Aorta (tissue), 5 donors: ENCODE measurements at regions not wholly inside any gene's neighbourhood (a gene's known extent, or its start where the extent isn't known, plus 50 kb on each side); places are given as distances from the start of the nearest gene placed in this dataset.
"Not testable (repeated sequence)": the region's sequence is repeated elsewhere in the genome, so short reads cannot be mapped to it uniquely, and the experiment has no call there.

Experiments used
- ATAC-seq: fragments of 200-7000 bp; cut with Tn5 transposase; one replicate; pipeline ENCODE4 v1.9.1; 2022; ENCODE audit warnings: moderate library complexity; ENCODE audit not compliant: low FRiP score
- DNase-seq, 2 donors: peaks; one replicate each; pipeline ENCODE4 v3.0.0-alpha.2; 2020
- H3K27ac ChIP-seq, 2 donors: one replicate each; pipeline ENCODE4 v1.5.1; 2013; ENCODE audit warnings: low read length in 2 of 2, mild to moderate bottlenecking in 2 of 2, moderate library complexity in 2 of 2, control low read depth in 1 of 2, inconsistent platforms in 1 of 2, low read depth in 1 of 2
- H3K27me3 ChIP-seq, 2 donors: one replicate each; pipeline ENCODE4 v1.6.1; 2013; ENCODE audit warnings: control low read depth in 1 of 2, low read length in 1 of 2, mild to moderate bottlenecking in 1 of 2, moderate library complexity in 1 of 2; ENCODE audit not compliant: insufficient read depth in 2 of 2, control insufficient read depth in 1 of 2
- H3K36me3 ChIP-seq, 2 donors: one replicate each; pipeline ENCODE4 v1.6.1; 2013; ENCODE audit warnings: control low read depth in 1 of 2, low read length in 1 of 2, mild to moderate bottlenecking in 1 of 2; ENCODE audit not compliant: insufficient read depth in 2 of 2, control insufficient read depth in 1 of 2
- H3K4me1 ChIP-seq, 2 donors: one replicate each; pipeline ENCODE4 v1.6.1; 2013; ENCODE audit warnings: low read length in 2 of 2, control low read depth in 1 of 2, mild to moderate bottlenecking in 1 of 2, moderate library complexity in 1 of 2; ENCODE audit not compliant: insufficient read depth in 2 of 2, control insufficient read depth in 1 of 2
- H3K4me3 ChIP-seq, 2 donors: one replicate each; pipeline ENCODE4 v1.5.1; 2013; ENCODE audit warnings: low read length in 2 of 2, control low read depth in 1 of 2, mild to moderate bottlenecking in 1 of 2
- H3K9me3 ChIP-seq: one replicate; pipeline ENCODE4 v1.6.1; 2013; ENCODE audit warnings: mild to moderate bottlenecking, low read length; ENCODE audit not compliant: control insufficient read depth
- WGBS, 2 donors: extraction: QIAGEN DNeasy Blood & Tissue Kit; methylation state at CpG; one replicate each; pipeline ENCODE4 v1.1.7; 2013; 5-methylcytosine and 5-hydroxymethylcytosine counted together
- intact Hi-C, 2 donors: fragments of 100-400 bp; cut with DNase I; formaldehyde crosslinking; loops; one replicate each; pipeline versions ENCODE4 v1.14.2 to v1.15.0; 2022
- donor health status: healthy with polysubstance abuse.
- donor health status: Bipolar disorder and iron deficiency.
- donor health status: DM: no; HTN: no; CAD: no.
- donor health status: DM: no; HTN: no; CAD: no.
- donor health status: DM: yes; HTN: yes; CAD: no.

GRCh38 chr13:94851576-94851975, 139.2 kb upstream of the SOX21 start:
- no peaks in the 10 kb centered on the region for H3K9me3 ChIP-seq
- no peaks in the 10 kb centered on the region for H3K36me3 ChIP-seq
- no peak overlapping the region for H3K4me3 ChIP-seq
- intact Hi-C loops, result no loop called here
- no peak overlapping the region for H3K27ac ChIP-seq
- DNase-seq, result no peak
- WGBS, 2 donors, result 84 to 89% methylated on average over 1 of the region's 1 CpG
- ATAC-seq, result no peak
- H3K4me1 ChIP-seq, result no peaks in the 10 kb centered on the region
- H3K27me3 ChIP-seq, result no peaks in the 10 kb centered on the region

GRCh38 chr13:94849254-94849653, 136.9 kb upstream of the SOX21 start:
- ATAC-seq (no peak), DNase-seq (no peak)
- Histone ChIP-seq H3K27me3 (no peaks in the 10 kb centered on the region), H3K36me3 (no peaks in the 10 kb centered on the region), H3K9me3 (no peaks in the 10 kb centered on the region), H3K4me3 (no peak overlapping the region), H3K27ac (no peak overlapping the region), H3K4me1 (no peaks in the 10 kb centered on the region)
- whole genome bisulfite sequencing, 2 donors, result 22 to 29% methylated on average over 1 of the region's 1 CpG
- intact Hi-C loops, result no loop called here

GRCh38 chr13:94842901-94843300, 130.6 kb upstream of the SOX21 start:
- intact Hi-C loops, result no loop called here
- Histone ChIP-seq H3K4me1 (no peaks in the 10 kb centered on the region), H3K27ac (no peak overlapping the region), H3K27me3 (no peaks in the 10 kb centered on the region), H3K36me3 (no peaks in the 10 kb centered on the region), H3K4me3 (no peak overlapping the region), H3K9me3 (no peaks in the 10 kb centered on the region)
- DNase-seq (no peak), ATAC-seq (no peak)

GRCh38 chr13:94837056-94837455, 124.7 kb upstream of the SOX21 start:
- H3K4me3 ChIP-seq, H3K4me1 ChIP-seq, H3K27me3 ChIP-seq, ATAC-seq, intact Hi-C loops, H3K36me3 ChIP-seq, DNase-seq, H3K27ac ChIP-seq, H3K9me3 ChIP-seq: not testable (repeated sequence)
- 85% methylated on average over 1 of the region's 1 CpG for WGBS, 2 donors

- Histone ChIP-seq H3K4me1 (no peaks in the 10 kb centered on the region), H3K9me3 (no peaks in the 10 kb centered on the region), H3K27ac (no peak overlapping the region), H3K4me3 (no peak overlapping the region), H3K36me3 (no peaks in the 10 kb centered on the region), H3K27me3 (no peaks in the 10 kb centered on the region)
- WGBS, 2 donors, result 80 to 83% methylated on average over 3 of the region's 3 CpGs
- intact Hi-C loops, result no loop called here
- ATAC-seq (no peak), DNase-seq (no peak)
Measured at GRCh38 chr13:94829837-94830365, 117.6 kb upstream of the SOX21 start.

- WGBS, 2 donors, result 21 to 28% methylated on average over 12 of the region's 12 CpGs
- Histone ChIP-seq H3K36me3 (no peaks in the 10 kb centered on the region), H3K4me1 (no peaks in the 10 kb centered on the region), H3K4me3 (no peak overlapping the region), H3K27ac (no peak overlapping the region), H3K9me3 (no peaks in the 10 kb centered on the region), H3K27me3 (no peaks in the 10 kb centered on the region)
- intact Hi-C loops, result no loop called here
- no peak for ATAC-seq
- DNase-seq, result no peak
Measured at GRCh38 chr13:94829185-94829836, 117.0 kb upstream of the SOX21 start.

GRCh38 chr13:94827566-94827965, 115.2 kb upstream of the SOX21 start:
- Histone ChIP-seq H3K4me1 (no peaks in the 10 kb centered on the region), H3K27ac (no peak overlapping the region), H3K27me3 (no peaks in the 10 kb centered on the region), H3K4me3 (no peak overlapping the region), H3K36me3 (no peaks in the 10 kb centered on the region), H3K9me3 (no peaks in the 10 kb centered on the region)
- no peak for DNase-seq
- intact Hi-C loops, result no loop called here
- WGBS, 2 donors, result 44 to 51% methylated on average over 2 of the region's 2 CpGs
- ATAC-seq, result no peak

- H3K27ac ChIP-seq, result no peak overlapping the region
- peak; percentile 22 for ATAC-seq
- no peaks in the 10 kb centered on the region for H3K9me3 ChIP-seq
- WGBS, 2 donors, result 14 to 16% methylated on average over 5 of the region's 5 CpGs
- no peaks in the 10 kb centered on the region for H3K27me3 ChIP-seq
- no peaks in the 10 kb centered on the region for H3K36me3 ChIP-seq
- H3K4me3 ChIP-seq, result no peak overlapping the region
- intact Hi-C loops, result no loop called here
- DNase-seq, result peak in 1 of 2 donors; percentile 69
- H3K4me1 ChIP-seq, result no peaks in the 10 kb centered on the region
Measured at GRCh38 chr13:94825507-94825906, 113.2 kb upstream of the SOX21 start.

GRCh38 chr13:94824601-94825000, 112.3 kb upstream of the SOX21 start:
- ATAC-seq (no peak), DNase-seq (no peak)
- H3K9me3 ChIP-seq, result no peaks in the 10 kb centered on the region
- H3K27me3 ChIP-seq, result no peaks in the 10 kb centered on the region
- no peak overlapping the region for H3K27ac ChIP-seq
- intact Hi-C loops, result no loop called here
- H3K4me1 ChIP-seq, result no peaks in the 10 kb centered on the region
- no peak overlapping the region for H3K4me3 ChIP-seq
- H3K36me3 ChIP-seq, result no peaks in the 10 kb centered on the region
- WGBS, 2 donors, result 80 to 81% methylated on average over 4 of the region's 4 CpGs
